ENCODE measurements at regions not wholly inside any gene's neighbourhood (a gene's known extent, or its start where the extent isn't known, plus 50 kb on each side); places are given as distances from the start of the nearest gene placed in this dataset.

DNA sequence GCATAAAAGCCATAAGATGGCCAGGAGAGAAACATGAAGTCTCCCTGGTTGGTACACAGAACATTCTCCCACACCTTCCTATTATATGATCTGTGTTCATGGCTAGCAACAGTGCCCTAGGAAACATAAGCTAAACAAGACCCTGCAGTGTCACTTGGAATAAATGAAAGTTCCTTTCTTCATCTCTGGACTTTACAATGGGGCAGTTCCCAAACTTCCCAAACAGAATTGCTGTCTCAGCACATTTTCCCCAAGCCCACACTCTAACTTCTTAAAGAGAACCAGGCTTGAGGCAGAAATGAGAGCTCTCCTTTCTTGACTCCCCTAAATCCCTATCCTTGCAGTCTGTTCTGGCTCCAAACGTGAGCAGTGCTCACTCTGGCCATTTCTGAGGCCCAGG lies 173.2 kb upstream of the CREB1 start:
- Mint-ChIP-seq H3K4me1 (peaks cover 5% of the 10 kb centered on the region), H3K9me3 (peaks cover 0 to 1% (median 0%) of the 10 kb centered on the region in 7 donors), H3K4me3 (no peak overlapping the region), H3K27ac (no peak overlapping the region), H3K36me3 (no peaks in the 10 kb centered on the region), H3K27me3 (ENCODE audit: low read depth in 3 of 3) (peaks cover 0 to 3% (median 2%) of the 10 kb centered on the region in 3 donors)
- no peaks in the 10 kb centered on the region for H3K36me3 ChIP-seq (replicated peaks in 1 of 2; ENCODE audit: control insufficient read depth in 1 of 2, insufficient read depth in 2 of 2, low read length in 2 of 2)
- no peak for DNase-seq
- no peaks in the 10 kb centered on the region for H3K79me2 ChIP-seq (ENCODE audit: insufficient read depth, low read length)
- no peak overlapping the region for H2AFZ ChIP-seq (ENCODE audit: insufficient read depth, low read depth, low read length, poor library complexity, severe bottlenecking)
- TF ChIP-seq, protein P1, sequence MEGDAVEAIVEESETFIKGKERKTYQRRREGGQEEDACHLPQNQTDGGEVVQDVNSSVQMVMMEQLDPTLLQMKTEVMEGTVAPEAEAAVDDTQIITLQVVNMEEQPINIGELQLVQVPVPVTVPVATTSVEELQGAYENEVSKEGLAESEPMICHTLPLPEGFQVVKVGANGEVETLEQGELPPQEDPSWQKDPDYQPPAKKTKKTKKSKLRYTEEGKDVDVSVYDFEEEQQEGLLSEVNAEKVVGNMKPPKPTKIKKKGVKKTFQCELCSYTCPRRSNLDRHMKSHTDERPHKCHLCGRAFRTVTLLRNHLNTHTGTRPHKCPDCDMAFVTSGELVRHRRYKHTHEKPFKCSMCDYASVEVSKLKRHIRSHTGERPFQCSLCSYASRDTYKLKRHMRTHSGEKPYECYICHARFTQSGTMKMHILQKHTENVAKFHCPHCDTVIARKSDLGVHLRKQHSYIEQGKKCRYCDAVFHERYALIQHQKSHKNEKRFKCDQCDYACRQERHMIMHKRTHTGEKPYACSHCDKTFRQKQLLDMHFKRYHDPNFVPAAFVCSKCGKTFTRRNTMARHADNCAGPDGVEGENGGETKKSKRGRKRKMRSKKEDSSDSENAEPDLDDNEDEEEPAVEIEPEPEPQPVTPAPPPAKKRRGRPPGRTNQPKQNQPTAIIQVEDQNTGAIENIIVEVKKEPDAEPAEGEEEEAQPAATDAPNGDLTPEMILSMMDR (IDR thresholded peaks at IDR 0.05), result no peak
- no peaks in the 10 kb centered on the region for H3K4me1 ChIP-seq (ENCODE audit: control insufficient read depth in 1 of 2, insufficient read depth in 2 of 2, low read length in 2 of 2)
- whole genome bisulfite sequencing (ENCODE audit: insufficient coverage), result no CpG with 5 or more reads among the region's 1 CpG
- intact Hi-C loops (cut with micrococcal nuclease), result no loop called here
- no peak overlapping the region for H3K4me2 ChIP-seq (replicated peaks; ENCODE audit: extremely low read depth, low read length, poor library complexity, severe bottlenecking)
- H3K4me3 ChIP-seq (replicated peaks in 1 of 3; ENCODE audit: low read depth in 2 of 3, low read length in 3 of 3), result no peak overlapping the region
- no peak overlapping the region for H3K9ac ChIP-seq (ENCODE audit: insufficient read depth, low read length, poor library complexity, severe bottlenecking)
- no peak overlapping the region for H3K27ac ChIP-seq (ENCODE audit: low read depth in 1 of 2, low read length in 2 of 2)
- no peaks in the 10 kb centered on the region for H3K27me3 ChIP-seq (ENCODE audit: control insufficient read depth in 2 of 2, insufficient read depth in 2 of 2, low read length in 2 of 2)
- H3K9me3 ChIP-seq (replicated peaks in 1 of 2; ENCODE audit: control insufficient read depth in 1 of 2, insufficient read depth in 1 of 2, low read length in 2 of 2), result no peaks in the 10 kb centered on the region
- no peaks in the 10 kb centered on the region for H4K20me1 ChIP-seq (ENCODE audit: insufficient read depth, low read length)

DNA sequence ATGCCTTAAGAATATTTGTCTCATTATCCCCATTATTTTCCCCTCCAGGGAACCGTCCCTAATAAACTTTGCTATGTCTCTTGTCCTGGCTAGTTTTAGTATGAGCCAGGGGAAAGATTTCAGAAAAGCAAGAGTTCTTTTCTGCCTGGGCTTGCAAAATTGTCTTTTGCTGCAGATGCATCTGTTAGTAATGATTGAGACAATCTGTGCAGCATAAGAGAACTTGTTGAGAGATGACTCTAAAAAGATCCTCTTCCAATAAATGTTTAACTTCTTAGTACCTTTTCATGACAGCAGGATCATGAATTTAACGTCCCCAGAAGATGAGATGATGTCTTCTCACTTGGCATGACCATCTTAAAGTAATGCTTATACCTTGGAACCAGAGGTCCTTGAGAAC lies 172.5 kb upstream of the CREB1 start:
- Mint-ChIP-seq H3K4me3 (no peak overlapping the region), H3K9me3 (peaks cover 0 to 1% (median 0%) of the 10 kb centered on the region in 7 donors), H3K27ac (no peak overlapping the region), H3K36me3 (no peaks in the 10 kb centered on the region), H3K4me1 (peaks cover 5% of the 10 kb centered on the region), H3K27me3 (ENCODE audit: low read depth in 3 of 3) (peaks cover 0 to 3% (median 2%) of the 10 kb centered on the region in 3 donors)
- Histone ChIP-seq H3K9ac (ENCODE audit: insufficient read depth, low read length, poor library complexity, severe bottlenecking) (no peak overlapping the region), H4K20me1 (ENCODE audit: insufficient read depth, low read length) (no peaks in the 10 kb centered on the region), H3K4me2 (replicated peaks; ENCODE audit: extremely low read depth, low read length, poor library complexity, severe bottlenecking) (no peak overlapping the region), H3K36me3 (replicated peaks in 1 of 2; ENCODE audit: control insufficient read depth in 1 of 2, insufficient read depth in 2 of 2, low read length in 2 of 2) (no peaks in the 10 kb centered on the region), H3K4me1 (ENCODE audit: control insufficient read depth in 1 of 2, insufficient read depth in 2 of 2, low read length in 2 of 2) (no peaks in the 10 kb centered on the region), H2AFZ (ENCODE audit: insufficient read depth, low read depth, low read length, poor library complexity, severe bottlenecking) (no peak overlapping the region), H3K27me3 (ENCODE audit: control insufficient read depth in 2 of 2, insufficient read depth in 2 of 2, low read length in 2 of 2) (no peaks in the 10 kb centered on the region), H3K4me3 (replicated peaks in 1 of 3; ENCODE audit: low read depth in 2 of 3, low read length in 3 of 3) (no peak overlapping the region), H3K27ac (ENCODE audit: low read depth in 1 of 2, low read length in 2 of 2) (no peak overlapping the region), H3K79me2 (ENCODE audit: insufficient read depth, low read length) (no peaks in the 10 kb centered on the region), H3K9me3 (replicated peaks in 1 of 2; ENCODE audit: control insufficient read depth in 1 of 2, insufficient read depth in 1 of 2, low read length in 2 of 2) (no peaks in the 10 kb centered on the region)
- no peak for DNase-seq
- TF ChIP-seq, protein P1 (IDR thresholded peaks at IDR 0.05), result no peak
- intact Hi-C loops (cut with micrococcal nuclease), result no loop called here
- no CpG with 5 or more reads among the region's 2 CpGs for WGBS (ENCODE audit: insufficient coverage)
